Frontal cortex (tissue), 3 donors: ENCODE measurements at regions not wholly inside any gene's neighbourhood (a gene's known extent, or its start where the extent isn't known, plus 50 kb on each side); places are given as distances from the start of the nearest gene placed in this dataset.
A peak's percentile ranks its signal among the peaks of the same experiment; 100 is the strongest.

Source experiments
- DNase-seq, 2 donors: peaks; one replicate each; pipeline ENCODE4 v3.0.0; 2012; ENCODE audit warnings: low spot score in 2 of 2
- FAIRE-seq: peaks from 2 replicates; lab custom pipeline; 2012; peaks lifted over from hg19 to GRCh38; lab: Jason Lieb, UNC
- donor health status: control.
- donor health status: control.
- donor health status: control.

DNA sequence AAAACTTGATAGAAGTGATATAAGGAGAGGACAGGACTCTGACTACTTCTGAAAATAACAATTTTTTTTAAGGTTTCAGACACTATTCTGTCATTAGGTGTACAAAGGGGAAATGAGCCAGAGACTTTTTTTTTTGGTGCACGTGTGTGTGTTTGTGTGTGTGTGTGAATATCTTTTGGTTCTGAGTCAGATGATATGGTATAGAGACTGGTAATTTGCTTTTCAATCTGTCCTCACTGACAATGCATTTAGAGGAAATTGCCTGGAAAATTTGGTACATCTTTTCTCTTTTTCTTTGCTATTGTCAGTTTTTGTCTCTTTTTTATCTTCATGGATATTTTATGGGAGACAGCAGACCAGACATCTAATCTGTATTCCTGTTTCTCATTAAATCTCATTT is 59.3 kb downstream of the DDIT4L start:
- FAIRE-seq = no peak

DNA sequence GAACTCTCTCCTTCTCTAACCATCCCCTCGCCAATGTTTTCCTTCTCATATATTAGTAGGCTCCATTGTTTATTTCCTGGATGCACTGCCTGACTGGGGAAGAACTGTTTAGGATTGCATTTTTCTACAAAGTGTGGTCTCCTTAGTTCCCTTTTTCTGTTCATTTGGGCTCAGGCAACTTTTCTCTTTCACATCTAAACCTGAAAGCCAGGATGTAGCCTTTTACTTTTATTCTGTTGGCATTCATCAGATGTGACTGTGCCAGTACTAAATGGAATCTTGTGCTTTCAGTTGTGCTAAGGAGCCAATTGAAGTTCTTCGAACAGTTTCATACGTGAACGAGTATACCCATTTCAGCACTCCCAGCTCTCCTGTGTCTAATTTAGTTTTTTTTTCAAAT is 59.8 kb downstream of the DDIT4L start:
- DNase-seq (no peak), FAIRE-seq (no peak)

More for the DNA sequence above, 59.3 kb downstream of the DDIT4L start:
- no peak for DNase-seq

DNA sequence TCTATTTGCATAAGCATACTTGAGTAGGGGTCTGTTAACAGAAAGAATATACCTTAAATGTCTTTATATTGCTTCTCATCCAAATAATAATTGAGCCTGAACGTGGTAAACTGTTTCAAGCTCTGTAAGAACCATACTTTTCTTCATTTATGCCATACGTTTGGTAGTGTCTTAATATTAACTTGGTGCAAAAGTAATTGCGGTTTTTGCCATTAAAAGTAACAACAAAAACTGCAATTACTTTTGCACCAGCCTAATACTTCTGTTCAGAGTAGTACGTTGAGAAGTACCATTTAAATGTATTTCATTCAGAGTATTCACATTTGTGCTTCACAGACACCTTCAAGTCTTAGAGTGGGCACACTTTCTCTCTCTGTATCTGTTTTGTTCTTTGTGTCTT is 60.5 kb downstream of the DDIT4L start:
- DNase-seq (no peak), FAIRE-seq (no peak)

DNA sequence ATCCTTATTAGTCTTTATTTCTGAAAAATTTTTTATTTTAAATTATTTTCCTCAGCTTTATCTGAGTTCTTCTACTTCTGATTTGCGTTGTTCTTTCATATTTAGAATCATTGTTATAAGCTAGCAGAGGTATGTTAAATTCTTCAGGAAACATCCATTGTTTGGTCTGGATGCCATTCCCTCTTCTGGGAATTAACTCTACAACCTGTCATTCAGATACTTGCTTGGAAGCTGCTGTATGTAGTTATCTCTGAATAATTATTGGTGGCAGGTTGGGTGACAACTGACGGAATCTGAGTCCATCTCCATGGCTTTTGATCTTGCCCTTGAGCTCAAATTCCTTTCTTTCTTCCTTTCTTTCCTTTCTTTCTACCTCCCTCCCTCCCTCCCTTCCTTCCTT is 61.9 kb downstream of the DDIT4L start:
- DNase-seq (no peak), FAIRE-seq (no peak)

DNA sequence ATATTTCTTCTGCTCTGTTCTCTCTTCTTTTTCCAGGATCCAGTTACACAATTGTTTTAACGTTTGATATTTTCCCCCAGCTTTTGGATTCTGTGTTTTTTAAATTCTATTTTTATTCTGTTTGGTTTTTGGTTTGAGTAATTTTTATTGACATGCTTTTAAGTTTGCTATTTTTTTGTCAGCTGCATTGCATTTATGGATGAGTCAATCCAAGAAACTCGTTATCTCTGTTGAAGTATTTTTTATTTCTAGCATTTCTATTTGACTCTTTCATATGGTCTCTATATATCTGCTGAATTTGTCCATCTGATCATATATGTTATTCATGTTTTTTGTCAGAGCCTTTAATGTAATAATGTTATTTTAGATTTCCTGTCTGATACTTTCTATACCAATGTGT is 65.6 kb downstream of the DDIT4L start:
- FAIRE-seq = no peak
- no peak for DNase-seq

GRCh38 chr4:100118181-100118580 is 72.1 kb downstream of the DDIT4L start:
- DNase-seq (no peak), FAIRE-seq (no peak)

DNA sequence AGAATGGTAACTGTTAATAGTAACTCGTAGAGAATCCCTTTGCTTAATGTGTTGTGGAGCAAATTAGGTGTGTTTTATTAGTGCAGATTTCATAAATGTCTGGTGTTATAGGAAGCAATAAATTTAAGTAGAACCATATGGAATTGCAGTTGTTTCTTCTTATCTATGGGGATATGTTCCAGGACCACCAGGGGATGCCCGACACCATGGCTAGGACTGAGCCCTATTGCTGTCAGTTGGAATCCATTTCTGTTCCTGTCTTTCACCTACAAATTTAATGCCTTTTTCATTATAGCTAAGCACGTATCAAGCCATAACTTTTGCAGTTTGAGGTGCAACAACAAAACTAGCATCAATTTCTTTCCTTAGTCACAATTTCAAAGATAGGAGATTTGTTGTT is 72.5 kb downstream of the DDIT4L start:
- no peak for FAIRE-seq
- no peak for DNase-seq

- FAIRE-seq = no peak
- DNase-seq = no peak
These were observed 75.4 kb downstream of the DDIT4L start for GRCh38 chr4:100114909-100115308.

- no peak for FAIRE-seq
- no peak for DNase-seq
These were observed 76.5 kb downstream of the DDIT4L start for GRCh38 chr4:100113732-100114131.

- no peak for DNase-seq
- no peak for FAIRE-seq
These were observed 77.2 kb downstream of the DDIT4L start for GRCh38 chr4:100113096-100113495.

DNA sequence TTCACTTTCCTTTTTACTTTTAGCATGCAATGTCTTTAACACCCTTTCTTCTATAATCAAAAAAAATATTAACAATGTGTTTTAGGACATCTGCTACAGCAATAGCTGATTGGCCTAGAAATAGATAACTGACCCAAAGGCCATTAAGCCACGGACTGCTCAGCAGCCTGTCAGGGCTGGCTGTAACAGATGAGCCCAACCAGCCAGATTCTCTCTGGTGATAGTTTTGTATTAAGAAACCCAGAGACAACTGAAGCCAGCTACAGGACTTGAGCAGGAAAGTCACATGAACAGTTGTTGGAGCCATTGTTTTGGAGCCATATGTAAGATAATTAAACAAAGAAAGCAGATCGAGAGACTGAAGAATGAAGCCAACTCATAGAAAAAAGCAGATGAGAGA is 80.3 kb downstream of the DDIT4L start:
- DNase-seq = no peak
- FAIRE-seq = no peak

DNA sequence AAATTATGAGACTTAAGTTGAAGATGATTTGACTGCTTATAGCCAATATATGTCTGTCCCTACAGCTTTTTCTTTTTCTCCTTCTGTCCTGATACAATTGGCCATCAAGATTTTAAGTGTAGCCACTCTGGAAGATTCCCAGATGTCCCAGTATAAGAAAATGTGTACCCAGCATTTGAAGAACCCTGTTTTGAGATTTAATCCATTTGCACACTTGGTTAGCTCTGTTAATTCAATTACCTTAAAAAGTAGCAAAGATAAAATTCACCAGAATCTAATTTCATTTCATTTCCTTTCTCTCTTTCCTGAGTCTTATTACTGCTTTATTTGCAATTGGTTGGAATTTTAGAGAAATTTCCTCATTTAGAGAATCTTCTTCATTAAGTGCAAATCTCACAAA is 81.4 kb downstream of the DDIT4L start:
- no peak for FAIRE-seq
- DNase-seq = no peak

DNA sequence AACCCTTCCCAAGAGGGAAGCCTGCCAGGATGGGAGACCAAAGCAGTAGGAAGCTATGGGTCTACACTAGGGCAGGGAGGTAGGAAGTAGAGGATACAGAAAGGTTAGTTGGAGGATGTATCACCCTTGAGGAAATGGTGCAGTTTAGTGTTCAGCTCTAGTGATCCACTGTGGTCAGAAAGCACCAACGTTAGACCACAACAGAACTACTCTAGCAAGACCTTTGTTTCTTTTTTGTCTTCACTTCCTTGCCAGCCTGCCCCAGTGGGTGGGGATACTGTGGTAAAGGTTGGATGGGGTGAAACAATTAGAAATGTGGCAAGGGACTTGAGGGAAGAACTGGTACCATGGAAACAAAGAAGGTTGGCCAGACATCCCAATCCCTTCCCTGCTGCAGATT is 83.3 kb downstream of the DDIT4L start:
- FAIRE-seq (no peak), DNase-seq (no peak)

DNA sequence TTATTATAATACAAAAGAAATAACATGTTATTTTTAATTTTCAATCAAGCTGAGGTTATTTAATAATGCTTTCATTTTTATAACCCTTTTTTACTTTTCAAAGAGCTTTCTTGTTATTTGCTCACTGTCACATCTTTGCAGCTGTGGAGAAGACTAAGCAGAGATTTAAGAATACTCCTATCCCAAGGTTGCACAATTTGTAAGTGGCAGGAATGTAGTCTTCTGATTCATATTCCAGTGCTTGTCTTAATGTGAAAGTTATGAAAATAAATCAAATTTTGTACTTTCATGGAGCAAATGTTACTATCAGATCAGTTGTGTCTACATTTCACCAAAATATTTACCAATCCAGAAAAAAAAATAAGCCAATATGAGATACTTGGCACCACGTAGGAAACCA is 86.6 kb downstream of the DDIT4L start:
- FAIRE-seq (no peak), DNase-seq (no peak)

DNA sequence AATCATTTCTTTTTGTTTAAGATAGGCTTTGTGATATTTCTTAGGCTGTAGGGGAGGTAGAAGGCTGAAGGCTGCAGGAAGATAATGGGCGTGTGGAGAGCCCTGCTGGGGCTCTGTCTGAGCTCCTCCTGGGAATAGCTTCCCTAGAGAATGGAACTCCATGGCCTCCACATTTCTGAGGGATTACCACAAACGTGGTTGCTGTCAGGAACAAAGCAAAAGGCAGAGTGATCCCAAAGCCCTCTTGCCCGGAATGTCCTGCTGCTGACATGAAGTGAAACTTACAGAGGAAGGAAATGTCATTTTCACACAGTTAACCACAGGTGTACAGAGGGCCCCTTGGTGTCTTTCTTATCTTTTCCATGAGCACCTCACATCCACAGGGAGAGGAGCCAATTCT is 89.3 kb downstream of the DDIT4L start:
- no peak for DNase-seq

GRCh38 chr4:100099746-100100145 is 90.5 kb downstream of the DDIT4L start:
- no peak for FAIRE-seq
- no peak for DNase-seq

More for the DNA sequence above, 89.3 kb downstream of the DDIT4L start:
- FAIRE-seq = no peak

DNA sequence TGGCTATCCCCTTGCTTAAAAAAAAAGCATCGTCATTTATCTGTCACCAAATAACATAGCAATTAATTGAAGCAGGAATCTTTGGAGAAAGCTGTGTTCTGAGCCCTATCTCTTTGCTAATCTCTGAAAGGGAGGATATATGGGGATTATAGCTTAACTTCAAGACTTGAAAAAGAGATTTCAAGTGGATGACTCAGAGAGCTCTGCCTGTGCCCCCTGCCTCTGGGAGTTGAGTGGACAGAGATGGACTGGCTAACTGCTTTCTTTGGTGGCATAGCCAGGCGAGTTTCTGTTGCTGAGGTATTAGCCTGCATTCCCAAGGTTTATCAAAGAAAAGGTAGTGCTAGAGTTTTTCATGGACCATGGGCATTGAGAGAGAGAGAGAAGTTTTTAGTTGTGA is 91.6 kb downstream of the DDIT4L start:
- no peak for FAIRE-seq
- no peak for DNase-seq

GRCh38 chr4:100098011-100098545 is 92.2 kb downstream of the DDIT4L start:
- FAIRE-seq = no peak
- DNase-seq = no peak

- peak in 1 of 2 donors; percentile 12 for DNase-seq
These were observed 94.3 kb downstream of the DDIT4L start for GRCh38 chr4:100095729-100096595.

DNA sequence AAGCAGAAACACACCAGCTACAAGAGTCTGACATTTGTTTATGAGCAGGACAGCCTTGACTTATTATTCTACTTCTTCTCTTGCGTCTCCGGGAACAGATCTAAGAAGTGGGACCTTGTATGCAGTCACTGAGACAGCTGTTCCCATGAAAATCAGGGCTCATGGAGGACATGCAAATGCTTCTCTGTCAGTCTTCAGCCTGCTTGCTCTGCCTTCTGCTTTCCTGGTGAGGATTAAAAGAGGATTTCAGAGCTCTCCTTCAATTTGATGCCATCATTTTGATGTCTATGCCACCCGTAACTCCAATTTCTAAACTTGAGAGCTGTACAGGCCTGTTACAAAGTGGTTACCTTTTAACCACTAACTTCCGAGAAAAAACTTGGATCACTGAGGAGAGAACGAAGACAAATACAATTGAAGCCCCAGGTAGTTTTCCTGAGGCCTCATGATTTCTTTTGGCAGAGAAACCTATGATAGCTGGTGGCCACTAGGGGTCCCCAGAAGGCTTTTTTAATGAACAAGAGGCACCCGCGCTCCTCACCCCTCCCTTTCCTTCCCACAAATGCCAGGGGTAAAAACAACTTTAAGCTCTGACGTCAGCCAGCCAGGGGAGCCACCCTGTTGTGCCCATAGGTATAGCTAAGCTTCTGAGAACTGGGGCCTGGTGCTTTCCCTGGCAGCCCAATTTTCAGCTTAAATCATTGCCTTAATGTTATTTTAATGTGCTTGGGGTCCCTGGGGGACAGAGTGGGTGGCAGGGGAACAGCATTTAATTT is 97.0 kb downstream of the DDIT4L start:
- peak; percentile 10 to 42 for DNase-seq
- no peak for FAIRE-seq

More at GRCh38 chr4:100095729-100096595, 94.3 kb downstream of the DDIT4L start:
- no peak for FAIRE-seq

DNA sequence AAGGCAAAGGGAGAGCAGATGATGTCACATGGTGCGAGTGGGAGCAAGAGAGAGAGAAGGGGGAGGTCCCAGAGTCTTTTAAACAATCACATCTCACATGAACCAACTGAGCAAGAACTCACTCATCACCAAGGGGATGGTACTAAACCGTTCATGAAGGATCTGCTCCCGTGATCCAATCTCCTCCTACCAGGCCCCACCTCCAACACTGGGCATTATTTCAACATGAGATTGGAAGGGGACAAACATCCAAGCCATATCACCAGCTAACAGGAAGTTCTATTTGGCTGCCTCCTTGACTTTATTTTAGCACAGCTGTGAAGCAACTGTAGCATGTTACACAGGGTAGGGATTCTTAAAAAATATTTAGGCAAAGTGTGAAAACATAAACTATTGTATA is 102.5 kb downstream of the DDIT4L start:
- DNase-seq (no peak), FAIRE-seq (no peak)
